ENCODE measurements at regions not wholly inside any gene's neighbourhood (a gene's known extent, or its start where the extent isn't known, plus 50 kb on each side); places are given as distances from the start of the nearest gene placed in this dataset.

- H3K4me1 Mint-ChIP-seq (ENCODE audit: unreplicated experiment) = no peaks in the 10 kb centered on the region
- no peak for TF ChIP-seq CTCF (IDR thresholded peaks at IDR 0.05)
- no peak for DNase-seq (ENCODE audit: extremely low spot score, unreplicated experiment)
Observed at GRCh38 chr12:78331181-78331580, 500.5 kb downstream of the NAV3 start.

GRCh38 chr12:78331753-78332152 is 501.1 kb downstream of the NAV3 start:
- TF ChIP-seq CTCF (IDR thresholded peaks at IDR 0.05) = no peak
- Mint-ChIP-seq H3K9me3 (ENCODE audit: unreplicated experiment) (no peaks in the 10 kb centered on the region), H3K36me3 (ENCODE audit: unreplicated experiment) (no peaks in the 10 kb centered on the region), H3K4me1 (ENCODE audit: unreplicated experiment) (no peaks in the 10 kb centered on the region), H3K27me3 (ENCODE audit: unreplicated experiment) (peaks cover 37% of the 10 kb centered on the region), H3K4me3 (ENCODE audit: unreplicated experiment) (no peak overlapping the region), H3K27ac (ENCODE audit: unreplicated experiment) (no peak overlapping the region)
- no peak for DNase-seq (ENCODE audit: extremely low spot score, unreplicated experiment)

More at GRCh38 chr12:78331181-78331580, 500.5 kb downstream of the NAV3 start:
- no peaks in the 10 kb centered on the region for H3K9me3 Mint-ChIP-seq (ENCODE audit: unreplicated experiment)
- H3K27ac Mint-ChIP-seq (ENCODE audit: unreplicated experiment) = no peak overlapping the region
- peaks cover 35% of the 10 kb centered on the region for H3K27me3 Mint-ChIP-seq (ENCODE audit: unreplicated experiment)
- H3K36me3 Mint-ChIP-seq (ENCODE audit: unreplicated experiment) = no peaks in the 10 kb centered on the region
- no peak overlapping the region for H3K4me3 Mint-ChIP-seq (ENCODE audit: unreplicated experiment)

GRCh38 chr12:78338054-78338785 is 507.5 kb downstream of the NAV3 start:
- no peaks in the 10 kb centered on the region for H3K36me3 Mint-ChIP-seq (ENCODE audit: unreplicated experiment)
- no peaks in the 10 kb centered on the region for H3K9me3 Mint-ChIP-seq (ENCODE audit: unreplicated experiment)
- H3K27me3 Mint-ChIP-seq (ENCODE audit: unreplicated experiment) = peaks cover 24% of the 10 kb centered on the region
- no peak for DNase-seq (ENCODE audit: extremely low spot score, unreplicated experiment)
- H3K4me3 Mint-ChIP-seq (ENCODE audit: unreplicated experiment) = no peak overlapping the region
- H3K4me1 Mint-ChIP-seq (ENCODE audit: unreplicated experiment) = no peaks in the 10 kb centered on the region
- no peak overlapping the region for H3K27ac Mint-ChIP-seq (ENCODE audit: unreplicated experiment)
- no peak for TF ChIP-seq CTCF (IDR thresholded peaks at IDR 0.05)

- H3K9me3 Mint-ChIP-seq (ENCODE audit: unreplicated experiment) = no peaks in the 10 kb centered on the region
- H3K27me3 Mint-ChIP-seq (ENCODE audit: unreplicated experiment) = peaks cover 17% of the 10 kb centered on the region
- no peak overlapping the region for H3K27ac Mint-ChIP-seq (ENCODE audit: unreplicated experiment)
- no peaks in the 10 kb centered on the region for H3K36me3 Mint-ChIP-seq (ENCODE audit: unreplicated experiment)
- H3K4me3 Mint-ChIP-seq (ENCODE audit: unreplicated experiment) = no peak overlapping the region
- no peaks in the 10 kb centered on the region for H3K4me1 Mint-ChIP-seq (ENCODE audit: unreplicated experiment)
- DNase-seq (ENCODE audit: extremely low spot score, unreplicated experiment) = no peak
- no peak for TF ChIP-seq CTCF (IDR thresholded peaks at IDR 0.05)
Observed at GRCh38 chr12:78340406-78340805, 509.7 kb downstream of the NAV3 start.

- H3K36me3 Mint-ChIP-seq (ENCODE audit: unreplicated experiment) = no peaks in the 10 kb centered on the region
- H3K27ac Mint-ChIP-seq (ENCODE audit: unreplicated experiment) = no peak overlapping the region
- no peak for TF ChIP-seq CTCF (IDR thresholded peaks at IDR 0.05)
- no peak overlapping the region for H3K4me3 Mint-ChIP-seq (ENCODE audit: unreplicated experiment)
- H3K27me3 Mint-ChIP-seq (ENCODE audit: unreplicated experiment) = peaks cover 20% of the 10 kb centered on the region
- H3K9me3 Mint-ChIP-seq (ENCODE audit: unreplicated experiment) = peaks cover 28% of the 10 kb centered on the region
- DNase-seq (ENCODE audit: extremely low spot score, unreplicated experiment) = no peak
- no peaks in the 10 kb centered on the region for H3K4me1 Mint-ChIP-seq (ENCODE audit: unreplicated experiment)
Observed at GRCh38 chr12:78343657-78344056, 513.0 kb downstream of the NAV3 start.

Measured in osteocyte (in vitro differentiated cells).